WTC11 (cell line): ENCODE measurements at regions not wholly inside any gene's neighbourhood (a gene's known extent, or its start where the extent isn't known, plus 50 kb on each side); places are given as distances from the start of the nearest gene placed in this dataset.

ENCODE experiments used
- FOXK1 ChIP-seq: sonication (generic); formaldehyde crosslinking; IDR thresholded peaks from 2 replicates; pipeline ENCODE4 v1.8.0; 2022; ENCODE audit warnings: mild to moderate bottlenecking, moderate library complexity, missing genetic modification reagents
- SMAD3 ChIP-seq: sonication (generic); formaldehyde crosslinking; IDR thresholded peaks from 2 replicates; pipeline ENCODE4 v1.8.0; 2022; ENCODE audit warnings: missing genetic modification reagents, mild to moderate bottlenecking, borderline replicate concordance
- TF ChIP-seq, protein P1 (sequence below): fragments of 200-600 bp; IDR thresholded peaks from 2 replicates; pipeline ENCODE4 v1.8.0; 2022; ENCODE audit warnings: antibody characterized with exemption
- TF ChIP-seq, protein P2 (sequence below): sonication (generic); formaldehyde crosslinking; conservative IDR thresholded peaks from 2 replicates; pipeline ENCODE4 v1.8.1; 2023; ENCODE audit warnings: mild to moderate bottlenecking, low read depth, missing genetic modification reagents, moderate library complexity
- TF ChIP-seq, protein P3 (sequence below): sonication (generic); formaldehyde crosslinking; IDR thresholded peaks from 2 replicates; pipeline ENCODE4 v1.8.0; 2022; ENCODE audit warnings: mild to moderate bottlenecking, missing genetic modification reagents
- TF ChIP-seq, protein P4 (sequence below): sonication (generic); formaldehyde crosslinking; IDR thresholded peaks from 2 replicates; pipeline ENCODE4 v1.8.0; 2022; ENCODE audit warnings: mild to moderate bottlenecking, missing genetic modification reagents
- TF ChIP-seq, protein P5 (sequence below): sonication (generic); formaldehyde crosslinking; IDR thresholded peaks from 2 replicates; pipeline ENCODE4 v1.8.1; 2023; ENCODE audit warnings: mild to moderate bottlenecking, missing genetic modification reagents, moderate library complexity

DNA sequence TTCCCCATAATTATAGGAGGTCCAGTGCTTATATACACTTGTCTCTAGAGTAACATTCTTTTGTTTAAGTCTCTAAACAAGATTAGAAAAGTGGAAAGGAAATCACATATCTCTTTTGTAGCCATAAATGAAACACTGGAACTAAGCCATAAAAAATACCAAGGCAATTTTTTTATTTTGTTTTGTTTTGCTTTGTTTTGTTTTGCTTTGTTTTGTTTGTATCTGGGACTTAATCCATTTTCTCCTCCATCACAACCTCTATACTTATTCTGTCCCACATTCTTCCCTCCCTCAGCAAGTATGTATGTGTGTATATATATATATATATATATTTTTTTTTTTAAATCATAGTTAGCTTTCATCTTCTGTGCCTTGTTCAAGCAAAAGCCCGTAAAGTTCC is 436.6 kb upstream of the MPDZ start:
- TF ChIP-seq, protein P1, sequence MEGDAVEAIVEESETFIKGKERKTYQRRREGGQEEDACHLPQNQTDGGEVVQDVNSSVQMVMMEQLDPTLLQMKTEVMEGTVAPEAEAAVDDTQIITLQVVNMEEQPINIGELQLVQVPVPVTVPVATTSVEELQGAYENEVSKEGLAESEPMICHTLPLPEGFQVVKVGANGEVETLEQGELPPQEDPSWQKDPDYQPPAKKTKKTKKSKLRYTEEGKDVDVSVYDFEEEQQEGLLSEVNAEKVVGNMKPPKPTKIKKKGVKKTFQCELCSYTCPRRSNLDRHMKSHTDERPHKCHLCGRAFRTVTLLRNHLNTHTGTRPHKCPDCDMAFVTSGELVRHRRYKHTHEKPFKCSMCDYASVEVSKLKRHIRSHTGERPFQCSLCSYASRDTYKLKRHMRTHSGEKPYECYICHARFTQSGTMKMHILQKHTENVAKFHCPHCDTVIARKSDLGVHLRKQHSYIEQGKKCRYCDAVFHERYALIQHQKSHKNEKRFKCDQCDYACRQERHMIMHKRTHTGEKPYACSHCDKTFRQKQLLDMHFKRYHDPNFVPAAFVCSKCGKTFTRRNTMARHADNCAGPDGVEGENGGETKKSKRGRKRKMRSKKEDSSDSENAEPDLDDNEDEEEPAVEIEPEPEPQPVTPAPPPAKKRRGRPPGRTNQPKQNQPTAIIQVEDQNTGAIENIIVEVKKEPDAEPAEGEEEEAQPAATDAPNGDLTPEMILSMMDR: no peak
- TF ChIP-seq FOXK1 (CRISPR knock-in tag): no peak
- TF ChIP-seq SMAD3 (CRISPR knock-in tag): no peak
- TF ChIP-seq, protein P2, sequence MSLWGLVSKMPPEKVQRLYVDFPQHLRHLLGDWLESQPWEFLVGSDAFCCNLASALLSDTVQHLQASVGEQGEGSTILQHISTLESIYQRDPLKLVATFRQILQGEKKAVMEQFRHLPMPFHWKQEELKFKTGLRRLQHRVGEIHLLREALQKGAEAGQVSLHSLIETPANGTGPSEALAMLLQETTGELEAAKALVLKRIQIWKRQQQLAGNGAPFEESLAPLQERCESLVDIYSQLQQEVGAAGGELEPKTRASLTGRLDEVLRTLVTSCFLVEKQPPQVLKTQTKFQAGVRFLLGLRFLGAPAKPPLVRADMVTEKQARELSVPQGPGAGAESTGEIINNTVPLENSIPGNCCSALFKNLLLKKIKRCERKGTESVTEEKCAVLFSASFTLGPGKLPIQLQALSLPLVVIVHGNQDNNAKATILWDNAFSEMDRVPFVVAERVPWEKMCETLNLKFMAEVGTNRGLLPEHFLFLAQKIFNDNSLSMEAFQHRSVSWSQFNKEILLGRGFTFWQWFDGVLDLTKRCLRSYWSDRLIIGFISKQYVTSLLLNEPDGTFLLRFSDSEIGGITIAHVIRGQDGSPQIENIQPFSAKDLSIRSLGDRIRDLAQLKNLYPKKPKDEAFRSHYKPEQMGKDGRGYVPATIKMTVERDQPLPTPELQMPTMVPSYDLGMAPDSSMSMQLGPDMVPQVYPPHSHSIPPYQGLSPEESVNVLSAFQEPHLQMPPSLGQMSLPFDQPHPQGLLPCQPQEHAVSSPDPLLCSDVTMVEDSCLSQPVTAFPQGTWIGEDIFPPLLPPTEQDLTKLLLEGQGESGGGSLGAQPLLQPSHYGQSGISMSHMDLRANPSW: no peak
- TF ChIP-seq, protein P3, sequence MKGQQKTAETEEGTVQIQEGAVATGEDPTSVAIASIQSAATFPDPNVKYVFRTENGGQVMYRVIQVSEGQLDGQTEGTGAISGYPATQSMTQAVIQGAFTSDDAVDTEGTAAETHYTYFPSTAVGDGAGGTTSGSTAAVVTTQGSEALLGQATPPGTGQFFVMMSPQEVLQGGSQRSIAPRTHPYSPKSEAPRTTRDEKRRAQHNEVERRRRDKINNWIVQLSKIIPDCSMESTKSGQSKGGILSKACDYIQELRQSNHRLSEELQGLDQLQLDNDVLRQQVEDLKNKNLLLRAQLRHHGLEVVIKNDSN (CRISPR knock-in tag): no peak
- TF ChIP-seq, protein P4, sequence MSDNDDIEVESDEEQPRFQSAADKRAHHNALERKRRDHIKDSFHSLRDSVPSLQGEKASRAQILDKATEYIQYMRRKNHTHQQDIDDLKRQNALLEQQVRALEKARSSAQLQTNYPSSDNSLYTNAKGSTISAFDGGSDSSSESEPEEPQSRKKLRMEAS (CRISPR knock-in tag): no peak
- TF ChIP-seq, protein P5, sequence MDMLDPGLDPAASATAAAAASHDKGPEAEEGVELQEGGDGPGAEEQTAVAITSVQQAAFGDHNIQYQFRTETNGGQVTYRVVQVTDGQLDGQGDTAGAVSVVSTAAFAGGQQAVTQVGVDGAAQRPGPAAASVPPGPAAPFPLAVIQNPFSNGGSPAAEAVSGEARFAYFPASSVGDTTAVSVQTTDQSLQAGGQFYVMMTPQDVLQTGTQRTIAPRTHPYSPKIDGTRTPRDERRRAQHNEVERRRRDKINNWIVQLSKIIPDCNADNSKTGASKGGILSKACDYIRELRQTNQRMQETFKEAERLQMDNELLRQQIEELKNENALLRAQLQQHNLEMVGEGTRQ (CRISPR knock-in tag): no peak
